Mesendoderm (in vitro differentiated cells): ENCODE measurements at regions not wholly inside any gene's neighbourhood (a gene's known extent, or its start where the extent isn't known, plus 50 kb on each side); places are given as distances from the start of the nearest gene placed in this dataset.
"Not testable (repeated sequence)": the region's sequence is repeated elsewhere in the genome, so short reads cannot be mapped to it uniquely, and the experiment has no call there.

Source experiments
- DNase-seq: peaks from one replicate; pipeline ENCODE4 v3.0.0; 2013
- H2AK5ac ChIP-seq: 2 replicates; pipeline ENCODE4 v1.6.1; 2013; ENCODE audit warnings: low read length, inconsistent platforms
- H2BK120ac ChIP-seq: 2 replicates; pipeline ENCODE4 v1.6.1; 2013; ENCODE audit warnings: low read depth, mild to moderate bottlenecking, low read length, moderate library complexity, mixed read lengths
- H2BK15ac ChIP-seq: replicated peaks from 2 replicates; pipeline ENCODE4 v1.6.1; 2013; ENCODE audit warnings: low read depth, mild to moderate bottlenecking, moderate library complexity
- H2BK5ac ChIP-seq: 2 replicates; pipeline ENCODE4 v1.6.1; 2013; ENCODE audit warnings: low read length, inconsistent platforms
- H3K18ac ChIP-seq: 2 replicates; pipeline ENCODE4 v1.6.1; 2013; ENCODE audit warnings: mild to moderate bottlenecking, low read length, mixed read lengths
- H3K23ac ChIP-seq: one replicate; pipeline ENCODE4 v1.6.1; 2013; ENCODE audit warnings: low read length
- H3K27ac ChIP-seq: 2 replicates; pipeline ENCODE4 v1.5.1; 2013; ENCODE audit warnings: low read depth, mild to moderate bottlenecking, inconsistent platforms, low read length, moderate library complexity
- H3K27me3 ChIP-seq: 2 replicates; pipeline ENCODE4 v1.6.1; 2013; ENCODE audit warnings: low read length, control low read depth, mild to moderate bottlenecking, inconsistent platforms; ENCODE audit not compliant: insufficient read depth, poor library complexity
- H3K36me3 ChIP-seq: 2 replicates; pipeline ENCODE4 v1.6.1; 2013; ENCODE audit warnings: low read length, inconsistent platforms; ENCODE audit not compliant: control insufficient read depth, insufficient read depth
- H3K4ac ChIP-seq: one replicate; pipeline ENCODE4 v1.6.1; 2013; ENCODE audit warnings: low read depth, mild to moderate bottlenecking, low read length, moderate library complexity
- H3K4me1 ChIP-seq: 2 replicates; pipeline ENCODE4 v1.6.1; 2013; ENCODE audit warnings: low read depth, low read length, inconsistent platforms; ENCODE audit not compliant: control insufficient read depth
- H3K4me2 ChIP-seq: 2 replicates; pipeline ENCODE4 v1.6.1; 2013; ENCODE audit warnings: low read length
- H3K4me3 ChIP-seq: 2 replicates; pipeline ENCODE4 v1.5.1; 2013; ENCODE audit warnings: mild to moderate bottlenecking, low read length
- H3K56ac ChIP-seq: one replicate; pipeline ENCODE4 v1.6.1; 2013; ENCODE audit warnings: low read length
- H3K79me1 ChIP-seq: 2 replicates; pipeline ENCODE4 v1.6.1; 2013; ENCODE audit warnings: low read length, inconsistent platforms
- H3K79me2 ChIP-seq: 2 replicates; pipeline ENCODE4 v1.6.1; 2013; ENCODE audit warnings: mild to moderate bottlenecking, low read length; ENCODE audit not compliant: control insufficient read depth, insufficient read depth
- H3K9ac ChIP-seq: 2 replicates; pipeline ENCODE4 v1.6.1; 2013; ENCODE audit warnings: low read length, inconsistent platforms
- H4K5ac ChIP-seq: one replicate; pipeline ENCODE4 v1.6.1; 2013; ENCODE audit warnings: low read length
- H4K8ac ChIP-seq: one replicate; pipeline ENCODE4 v1.6.1; 2013; ENCODE audit warnings: low read depth, mild to moderate bottlenecking, control low read depth, low read length, moderate library complexity
- WGBS: extraction: QIAGEN DNeasy Blood & Tissue Kit; methylation state at CpG from one replicate; pipeline ENCODE4 v1.1.7; 2013; ENCODE audit warnings: low lambda C conversion rate, missing lambda C conversion rate; ENCODE audit not compliant: insufficient coverage; ENCODE audit errors: extremely low coverage; 5-methylcytosine and 5-hydroxymethylcytosine counted together

DNA sequence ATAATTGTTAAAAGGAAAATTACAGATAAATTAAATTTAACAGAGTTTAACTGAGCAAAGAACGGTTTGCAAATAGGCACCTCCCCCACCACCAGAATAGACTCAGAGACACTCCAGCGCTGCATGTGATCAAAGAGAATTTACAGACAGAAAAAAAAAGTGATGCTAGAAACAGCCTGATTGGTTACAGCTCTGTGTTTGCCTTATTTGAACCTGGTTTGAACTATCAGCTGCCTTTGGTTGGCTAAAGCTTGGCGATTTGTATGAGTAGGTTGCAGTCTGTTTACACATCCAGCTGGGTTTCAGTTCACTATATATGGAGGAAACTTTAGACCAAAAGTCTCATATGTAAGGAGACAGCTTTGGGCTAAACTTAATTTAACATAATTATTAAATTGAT, 249.1 kb downstream of the ENC1 start:
- H3K4me1 ChIP-seq, result peaks cover 7% of the 10 kb centered on the region
- H3K18ac ChIP-seq, result no peak overlapping the region
- no peak overlapping the region for H2AK5ac ChIP-seq
- H3K4ac ChIP-seq, result no peak overlapping the region
- no peak overlapping the region for H3K9ac ChIP-seq
- H4K8ac ChIP-seq, result no peak overlapping the region
- no peak overlapping the region for H2BK120ac ChIP-seq
- H3K23ac ChIP-seq, result no peak overlapping the region
- WGBS, result no CpG with 5 or more reads among the region's 3 CpGs
- H3K27me3 ChIP-seq, result no peaks in the 10 kb centered on the region
- no peak for DNase-seq
- no peak overlapping the region for H3K4me2 ChIP-seq
- no peak overlapping the region for H3K27ac ChIP-seq
- no peak overlapping the region for H2BK15ac ChIP-seq
- H3K56ac ChIP-seq, result no peak overlapping the region
- no peaks in the 10 kb centered on the region for H3K36me3 ChIP-seq
- H3K79me1 ChIP-seq, result no peaks in the 10 kb centered on the region
- no peaks in the 10 kb centered on the region for H3K79me2 ChIP-seq
- no peak overlapping the region for H3K4me3 ChIP-seq
- no peak overlapping the region for H4K5ac ChIP-seq
- no peak overlapping the region for H2BK5ac ChIP-seq

DNA sequence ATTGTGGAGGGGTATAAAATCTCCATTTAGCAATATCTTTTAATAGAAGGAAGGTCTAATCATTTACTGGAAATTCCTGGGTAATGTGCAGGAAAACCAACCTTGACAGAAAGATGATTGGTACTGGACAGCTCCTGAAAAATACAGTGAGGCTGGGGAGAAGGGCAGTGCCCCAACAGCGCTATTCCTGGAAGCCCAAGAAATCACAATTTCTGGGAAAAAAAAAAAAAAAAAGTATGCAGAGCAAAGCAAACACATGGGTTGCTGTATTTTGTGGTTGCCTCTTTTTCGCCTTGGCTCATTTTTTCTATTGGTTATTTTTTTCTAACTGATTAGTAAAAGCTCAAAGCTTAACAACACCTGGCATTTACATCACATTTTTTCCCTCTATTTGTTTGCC, 249.7 kb downstream of the ENC1 start:
- no peaks in the 10 kb centered on the region for H3K79me1 ChIP-seq
- H2AK5ac ChIP-seq, result no peak overlapping the region
- no peaks in the 10 kb centered on the region for H3K79me2 ChIP-seq
- no CpG with 5 or more reads among the region's 2 CpGs for WGBS
- H3K27ac ChIP-seq, result no peak overlapping the region
- H3K4me2 ChIP-seq, result no peak overlapping the region
- no peak overlapping the region for H4K5ac ChIP-seq
- H2BK15ac ChIP-seq, result no peak overlapping the region
- H3K36me3 ChIP-seq, result no peaks in the 10 kb centered on the region
- H3K4me1 ChIP-seq, result peaks cover 7% of the 10 kb centered on the region
- H3K56ac ChIP-seq, result no peak overlapping the region
- no peak overlapping the region for H3K4ac ChIP-seq
- H4K8ac ChIP-seq, result no peak overlapping the region
- H3K27me3 ChIP-seq, result no peaks in the 10 kb centered on the region
- no peak overlapping the region for H3K23ac ChIP-seq
- H2BK120ac ChIP-seq, result no peak overlapping the region
- no peak for DNase-seq
- H3K18ac ChIP-seq, result no peak overlapping the region
- H3K9ac ChIP-seq, result no peak overlapping the region
- no peak overlapping the region for H3K4me3 ChIP-seq
- no peak overlapping the region for H2BK5ac ChIP-seq

DNA sequence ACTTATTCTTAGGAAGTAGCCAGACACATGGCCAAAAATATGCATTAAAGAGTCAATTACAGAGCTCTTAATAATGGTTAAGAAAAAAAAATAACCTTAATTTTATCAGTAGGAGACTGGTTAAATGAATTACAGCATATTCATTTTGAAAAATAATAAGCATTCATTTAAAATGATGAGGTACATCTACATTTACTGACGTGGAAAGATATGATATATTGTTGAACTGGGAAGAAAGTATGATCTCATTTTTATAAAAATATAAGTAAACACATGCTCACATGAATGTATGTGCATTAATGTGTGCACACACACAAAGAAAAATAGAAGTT, 250.3 kb downstream of the ENC1 start:
- Histone ChIP-seq H2BK5ac (no peak overlapping the region), H3K9ac (no peak overlapping the region), H3K4me3 (no peak overlapping the region), H3K4ac (no peak overlapping the region), H3K23ac (no peak overlapping the region), H3K18ac (no peak overlapping the region), H2BK15ac (no peak overlapping the region), H3K79me2 (no peaks in the 10 kb centered on the region), H2BK120ac (no peak overlapping the region), H3K4me1 (peaks cover 4% of the 10 kb centered on the region), H2AK5ac (no peak overlapping the region), H3K27me3 (no peaks in the 10 kb centered on the region), H3K56ac (no peak overlapping the region), H3K79me1 (no peaks in the 10 kb centered on the region), H4K8ac (no peak overlapping the region), H3K36me3 (no peaks in the 10 kb centered on the region), H4K5ac (no peak overlapping the region), H3K4me2 (no peak overlapping the region), H3K27ac (no peak overlapping the region)
- no peak for DNase-seq
- no CpG with 5 or more reads among the region's 1 CpG for WGBS

DNA sequence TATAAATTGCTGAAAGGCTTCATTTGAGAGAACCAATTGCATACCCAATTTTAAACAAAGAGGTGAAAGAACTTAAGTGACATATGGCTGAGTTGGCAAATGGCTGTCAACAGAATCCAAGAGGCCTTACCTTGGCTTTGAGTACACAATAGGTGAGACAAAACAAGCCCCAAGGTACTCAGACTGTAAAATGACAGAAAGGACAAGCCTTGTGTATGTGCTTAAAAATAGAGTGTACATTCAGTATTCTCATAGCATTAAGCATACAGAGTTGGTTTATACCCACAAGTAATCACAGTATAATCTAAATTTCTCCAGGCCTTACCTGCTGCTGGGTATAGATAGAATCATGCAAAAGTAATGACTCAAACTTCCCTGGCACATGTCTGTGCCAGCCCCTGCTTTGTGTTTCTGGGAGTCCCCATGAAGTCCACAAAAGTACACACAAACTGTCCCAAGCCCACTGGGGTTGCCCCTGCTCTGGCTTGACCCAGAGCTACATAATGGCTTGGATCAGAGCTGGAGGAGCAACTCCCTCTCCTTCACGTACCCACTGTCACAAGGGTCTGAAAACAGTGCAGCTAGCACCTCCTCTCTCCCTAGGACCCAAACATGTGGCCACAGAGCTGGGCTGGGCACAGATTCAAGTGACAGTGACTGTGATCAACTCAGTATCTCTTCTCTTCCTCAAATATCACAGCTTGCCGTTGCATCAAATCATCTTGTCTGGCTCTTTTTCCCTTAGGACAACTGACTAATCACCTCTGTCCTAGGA, 250.8 kb downstream of the ENC1 start:
- Histone ChIP-seq H2AK5ac (no peak overlapping the region), H3K9ac (no peak overlapping the region), H3K4me1 (peaks cover under 1% of the 10 kb centered on the region), H3K79me1 (no peaks in the 10 kb centered on the region), H4K8ac (no peak overlapping the region), H3K79me2 (no peaks in the 10 kb centered on the region), H2BK5ac (no peak overlapping the region), H2BK120ac (no peak overlapping the region), H4K5ac (no peak overlapping the region), H3K36me3 (no peaks in the 10 kb centered on the region), H3K27ac (no peak overlapping the region), H3K18ac (no peak overlapping the region), H3K4ac (no peak overlapping the region), H3K23ac (no peak overlapping the region), H3K4me3 (no peak overlapping the region), H3K4me2 (no peak overlapping the region), H3K56ac (no peak overlapping the region), H2BK15ac (no peak overlapping the region), H3K27me3 (no peaks in the 10 kb centered on the region)
- no peak for DNase-seq
- no CpG with 5 or more reads among the region's 2 CpGs for WGBS

DNA sequence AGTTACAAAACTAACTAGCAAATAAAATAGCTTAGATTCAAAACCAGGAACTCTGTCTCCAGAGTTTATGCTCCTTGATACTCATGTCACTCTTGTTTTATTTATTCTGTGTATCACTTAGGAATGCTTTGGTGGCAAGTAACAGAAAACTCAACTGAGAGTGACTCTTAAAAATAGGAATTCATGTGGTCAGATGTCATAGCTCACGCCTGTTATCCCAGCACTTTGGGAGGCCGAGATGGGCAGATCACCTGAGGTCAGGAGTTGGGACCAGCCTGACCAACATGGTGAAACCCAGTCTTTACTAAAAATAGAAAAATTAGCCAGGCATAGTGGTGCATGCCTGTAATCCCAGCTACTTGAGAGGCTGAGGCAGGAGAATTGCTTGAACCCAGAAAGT, 252.1 kb downstream of the ENC1 start:
- not testable (repeated sequence) for H2AK5ac ChIP-seq, H3K4ac ChIP-seq, H3K23ac ChIP-seq, H3K36me3 ChIP-seq, DNase-seq, H2BK120ac ChIP-seq, H3K56ac ChIP-seq, H3K4me2 ChIP-seq, H3K4me3 ChIP-seq, H2BK5ac ChIP-seq, H3K9ac ChIP-seq, H2BK15ac ChIP-seq, H4K5ac ChIP-seq, H3K18ac ChIP-seq, H4K8ac ChIP-seq, H3K79me1 ChIP-seq, H3K4me1 ChIP-seq, H3K27me3 ChIP-seq, H3K27ac ChIP-seq, H3K79me2 ChIP-seq
- no CpG with 5 or more reads among the region's 2 CpGs for WGBS
